Peyer's patch (tissue), 4 donors: ENCODE measurements at regions not wholly inside any gene's neighbourhood (a gene's known extent, or its start where the extent isn't known, plus 50 kb on each side); places are given as distances from the start of the nearest gene placed in this dataset.

ENCODE experiments used
- DNase-seq, 3 donors: peaks; one replicate each; pipeline ENCODE4 v3.0.0-alpha.2; 2017 to 2019
- H3K27ac ChIP-seq, 4 donors: fragments of 200-600 bp; sonication (generic); one replicate each; pipeline ENCODE4 v1.5.1; 2016 to 2019
- H3K27me3 ChIP-seq, 2 donors: fragments of 200-600 bp; sonication (generic); one replicate each; pipeline ENCODE4 v1.5.1; 2019
- H3K36me3 ChIP-seq, 3 donors: fragments of 200-600 bp; sonication (generic); one replicate each; pipeline ENCODE4 v1.5.1; 2016 to 2019
- H3K4me1 ChIP-seq, 4 donors: fragments of 200-600 bp; sonication (generic); one replicate each; pipeline ENCODE4 v1.5.1; 2016 to 2019
- H3K4me3 ChIP-seq, 4 donors: fragments of 200-600 bp; sonication (generic); 1 replicate in 3 of 4; 2 replicates in 1 of 4; pipeline ENCODE4 v1.5.1; 2016 to 2019; ENCODE audit warnings: mild to moderate bottlenecking in 1 of 4
- H3K9me3 ChIP-seq, 4 donors: fragments of 200-600 bp; sonication (generic); one replicate each; pipeline ENCODE4 v1.5.1; 2016 to 2019; ENCODE audit warnings: mild to moderate bottlenecking in 1 of 4
- POLR2A ChIP-seq, 2 donors: fragments of 450-650 bp; IDR thresholded peaks; one replicate each; pipeline ENCODE4 v1.5.1; 2017; ENCODE audit warnings: antibody characterized with exemption in 2 of 2, mild to moderate bottlenecking in 2 of 2, moderate library complexity in 2 of 2
- TF ChIP-seq, protein P1 (sequence below), 6 experiments: fragments of 450-650 bp in 4 of 6; fragments of 200-600 bp in 2 of 6; sonication (generic) in 1 of 6; IDR thresholded peaks; one replicate each; pipeline ENCODE4 v1.5.1; 2017 to 2019; ENCODE audit warnings: antibody characterized with exemption in 6 of 6, mild to moderate bottlenecking in 3 of 6, moderate library complexity in 1 of 6

DNA sequence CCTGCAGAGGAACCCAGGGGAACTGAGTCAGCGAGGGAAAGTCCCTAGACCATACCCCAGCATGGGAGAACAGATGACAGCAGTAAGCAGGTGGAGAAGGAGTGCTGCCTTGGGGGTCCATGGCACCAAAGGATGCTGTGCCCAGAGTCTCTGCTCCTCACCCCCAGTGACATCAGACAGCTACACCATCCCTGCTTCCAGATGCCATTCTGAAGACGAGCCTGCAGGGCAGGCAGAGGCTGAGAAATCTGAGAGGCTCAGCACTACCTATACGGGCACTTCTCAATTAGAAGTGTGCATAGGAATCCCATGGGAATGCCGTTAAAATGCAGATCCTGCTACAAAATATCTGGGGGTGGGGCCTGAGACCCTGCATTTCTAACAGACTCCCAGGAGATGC, 211.3 kb upstream of the NSMCE3 start:
- Histone ChIP-seq H3K4me3 (no peak overlapping the region), H3K9me3 (no peaks in the 10 kb centered on the region), H3K36me3 (no peaks in the 10 kb centered on the region), H3K4me1 (no peaks in the 10 kb centered on the region), H3K27me3 (no peaks in the 10 kb centered on the region), H3K27ac (no peak overlapping the region)
- no peak for DNase-seq
- TF ChIP-seq POLR2A (IDR thresholded peaks at IDR 0.05): no peak
- TF ChIP-seq, protein P1, sequence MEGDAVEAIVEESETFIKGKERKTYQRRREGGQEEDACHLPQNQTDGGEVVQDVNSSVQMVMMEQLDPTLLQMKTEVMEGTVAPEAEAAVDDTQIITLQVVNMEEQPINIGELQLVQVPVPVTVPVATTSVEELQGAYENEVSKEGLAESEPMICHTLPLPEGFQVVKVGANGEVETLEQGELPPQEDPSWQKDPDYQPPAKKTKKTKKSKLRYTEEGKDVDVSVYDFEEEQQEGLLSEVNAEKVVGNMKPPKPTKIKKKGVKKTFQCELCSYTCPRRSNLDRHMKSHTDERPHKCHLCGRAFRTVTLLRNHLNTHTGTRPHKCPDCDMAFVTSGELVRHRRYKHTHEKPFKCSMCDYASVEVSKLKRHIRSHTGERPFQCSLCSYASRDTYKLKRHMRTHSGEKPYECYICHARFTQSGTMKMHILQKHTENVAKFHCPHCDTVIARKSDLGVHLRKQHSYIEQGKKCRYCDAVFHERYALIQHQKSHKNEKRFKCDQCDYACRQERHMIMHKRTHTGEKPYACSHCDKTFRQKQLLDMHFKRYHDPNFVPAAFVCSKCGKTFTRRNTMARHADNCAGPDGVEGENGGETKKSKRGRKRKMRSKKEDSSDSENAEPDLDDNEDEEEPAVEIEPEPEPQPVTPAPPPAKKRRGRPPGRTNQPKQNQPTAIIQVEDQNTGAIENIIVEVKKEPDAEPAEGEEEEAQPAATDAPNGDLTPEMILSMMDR (IDR thresholded peaks at IDR 0.05): no peak

DNA sequence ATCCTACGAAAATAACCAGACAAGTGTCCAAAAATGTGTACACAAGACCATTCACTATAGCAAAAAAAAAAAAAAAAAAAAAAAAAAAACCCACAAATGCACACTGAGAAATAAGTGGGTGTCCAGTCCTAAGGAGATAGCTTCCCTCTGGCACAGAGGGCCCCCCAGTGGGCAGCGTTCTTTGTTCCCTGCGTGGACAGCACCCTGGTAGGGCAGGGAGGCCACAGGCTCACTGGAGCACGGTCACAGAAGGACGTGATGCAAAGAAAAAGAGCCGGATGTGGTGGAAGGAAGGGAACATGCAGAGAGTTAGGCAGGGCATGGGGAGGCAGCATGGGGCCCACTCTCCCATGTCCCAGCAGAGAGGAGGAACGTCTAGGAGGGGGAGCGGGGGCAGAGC, 210.7 kb upstream of the NSMCE3 start:
- no peak for DNase-seq
- Histone ChIP-seq H3K36me3 (no peaks in the 10 kb centered on the region), H3K27ac (no peak overlapping the region), H3K27me3 (no peaks in the 10 kb centered on the region), H3K4me3 (no peak overlapping the region), H3K4me1 (no peaks in the 10 kb centered on the region), H3K9me3 (no peaks in the 10 kb centered on the region)
- TF ChIP-seq, protein P1 (IDR thresholded peaks at IDR 0.05): no peak

DNA sequence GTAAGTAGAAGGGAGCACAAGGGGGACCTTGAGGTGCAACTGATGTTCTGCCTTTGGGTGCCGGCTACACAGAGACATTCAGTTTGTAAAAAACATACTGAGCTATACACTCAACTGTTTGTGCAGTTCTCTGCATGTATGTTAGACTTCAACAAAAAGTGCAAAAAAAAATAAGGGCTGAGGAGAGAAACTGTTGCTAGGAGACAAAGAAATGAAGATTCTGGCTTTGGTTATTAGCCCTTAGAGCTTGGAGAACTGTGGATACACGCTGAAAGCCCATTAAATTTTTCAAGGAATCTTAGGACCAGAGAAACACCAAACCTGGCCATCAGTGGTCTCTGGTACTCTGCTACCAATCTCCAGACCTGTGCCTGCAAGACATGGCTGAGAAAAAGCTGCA, 207.6 kb upstream of the NSMCE3 start:
- Histone ChIP-seq H3K27ac (no peak overlapping the region), H3K36me3 (no peaks in the 10 kb centered on the region), H3K4me3 (no peak overlapping the region), H3K4me1 (no peaks in the 10 kb centered on the region), H3K27me3 (no peaks in the 10 kb centered on the region), H3K9me3 (no peaks in the 10 kb centered on the region)
- TF ChIP-seq POLR2A (IDR thresholded peaks at IDR 0.05): no peak
- TF ChIP-seq, protein P1 (IDR thresholded peaks at IDR 0.05): no peak
- no peak for DNase-seq

DNA sequence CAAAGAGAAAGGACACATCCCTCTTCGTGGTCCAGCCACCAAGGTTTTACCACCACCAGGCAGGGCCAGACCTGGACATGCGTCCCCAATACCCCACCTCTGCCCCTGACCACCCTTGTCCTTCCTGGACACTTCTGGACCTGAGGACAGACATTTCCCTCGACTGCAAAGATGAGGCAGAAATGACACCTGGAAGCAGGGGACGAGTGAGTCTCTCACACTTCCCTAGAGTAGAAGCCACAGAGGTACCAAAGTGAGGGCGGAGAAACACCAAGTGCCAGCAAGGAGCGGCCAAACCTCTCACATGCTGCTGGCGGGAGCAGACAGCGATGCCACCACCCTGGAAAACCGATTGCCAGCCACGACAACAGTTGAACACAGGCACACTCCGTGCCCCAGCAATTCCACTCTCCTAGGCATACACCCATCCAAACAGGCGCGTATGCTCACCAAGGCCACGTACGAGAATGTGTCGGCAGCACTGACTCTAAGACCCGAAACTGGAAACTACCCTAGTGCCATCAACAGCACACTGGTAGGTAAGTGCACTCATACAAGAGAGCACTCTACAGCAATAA, 207.0 kb upstream of the NSMCE3 start:
- Histone ChIP-seq H3K4me3 (no peak overlapping the region), H3K36me3 (no peaks in the 10 kb centered on the region), H3K27me3 (no peaks in the 10 kb centered on the region), H3K9me3 (no peaks in the 10 kb centered on the region), H3K4me1 (no peaks in the 10 kb centered on the region), H3K27ac (no peak overlapping the region)
- TF ChIP-seq, protein P1 (IDR thresholded peaks at IDR 0.05): no peak
- no peak for TF ChIP-seq POLR2A (IDR thresholded peaks at IDR 0.05)
- no peak for DNase-seq

DNA sequence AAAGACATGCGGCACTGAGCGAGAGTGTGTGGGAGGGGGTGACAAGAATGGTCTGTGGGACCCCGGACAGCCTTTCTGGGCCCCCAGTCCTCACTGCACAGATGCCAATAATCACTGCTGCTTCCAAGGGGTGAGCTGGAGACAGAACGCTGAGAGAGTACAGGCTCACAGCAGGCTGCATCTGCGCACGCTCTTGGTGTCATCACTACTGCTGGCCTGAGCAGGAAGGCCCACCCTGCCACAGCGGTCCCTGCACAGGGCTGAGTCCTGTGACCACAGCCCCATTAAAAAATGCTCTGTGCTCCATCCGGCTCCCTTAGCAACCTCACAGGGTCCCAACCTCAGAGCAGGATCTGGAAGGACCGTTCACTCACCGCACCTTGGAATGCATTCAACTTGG, 205.5 kb upstream of the NSMCE3 start:
- no peaks in the 10 kb centered on the region for H3K27me3 ChIP-seq
- TF ChIP-seq POLR2A (IDR thresholded peaks at IDR 0.05): no peak
- TF ChIP-seq, protein P1 (IDR thresholded peaks at IDR 0.05): no peak
- no peak for DNase-seq
- H3K4me1 ChIP-seq: no peaks in the 10 kb centered on the region
- no peaks in the 10 kb centered on the region for H3K9me3 ChIP-seq
- no peak overlapping the region for H3K27ac ChIP-seq
- no peak overlapping the region for H3K4me3 ChIP-seq
- no peaks in the 10 kb centered on the region for H3K36me3 ChIP-seq

DNA sequence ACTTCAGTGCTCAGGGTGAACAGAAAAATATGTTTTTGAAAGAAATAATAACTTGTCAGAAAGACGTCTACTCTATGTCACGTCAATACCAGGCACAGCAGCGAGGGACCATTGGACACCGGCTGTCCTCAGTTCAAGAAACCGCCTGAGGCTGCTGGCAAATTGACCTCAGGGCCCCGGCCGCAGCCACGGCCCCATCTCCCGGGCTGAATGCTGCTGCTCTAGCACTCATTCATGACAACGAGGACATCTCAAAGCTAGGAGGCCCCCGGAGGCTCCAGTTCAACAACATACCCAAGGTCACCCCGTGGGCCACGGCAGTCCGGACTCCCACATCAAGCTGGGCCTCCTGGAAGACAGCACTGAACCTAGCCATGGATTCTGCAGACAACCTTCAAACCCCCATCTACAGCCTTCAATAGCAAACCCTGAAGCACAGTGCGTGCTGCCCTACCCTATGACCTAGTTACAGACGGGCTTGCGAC, 204.0 kb upstream of the NSMCE3 start:
- TF ChIP-seq, protein P1 (IDR thresholded peaks at IDR 0.05): no peak
- TF ChIP-seq POLR2A (IDR thresholded peaks at IDR 0.05): no peak
- DNase-seq: no peak

More for the DNA sequence above, 204.0 kb upstream of the NSMCE3 start:
- Histone ChIP-seq H3K27ac (no peak overlapping the region), H3K27me3 (no peaks in the 10 kb centered on the region), H3K4me3 (no peak overlapping the region), H3K9me3 (no peaks in the 10 kb centered on the region), H3K36me3 (no peaks in the 10 kb centered on the region), H3K4me1 (no peaks in the 10 kb centered on the region)
